ENCODE measurements at regions not wholly inside any gene's neighbourhood (a gene's known extent, or its start where the extent isn't known, plus 50 kb on each side); places are given as distances from the start of the nearest gene placed in this dataset.

- Histone ChIP-seq H3K4me2 (ENCODE audit: low read length) (no peak overlapping the region), H3K27ac (ENCODE audit: low read length) (no peak overlapping the region), H2AFZ (ENCODE audit: low read length) (no peak overlapping the region), H3K9me3 (ENCODE audit: low read length) (no peaks in the 10 kb centered on the region), H3K79me2 (ENCODE audit: low read length) (no peaks in the 10 kb centered on the region), H3K4me1 (ENCODE audit: insufficient read depth, low read length) (0 out of 2 replicates have a peak, but pooled peaks cover 3% of the 10 kb centered on the region), H3K36me3 (ENCODE audit: low read depth, low read length) (no peaks in the 10 kb centered on the region), H4K20me1 (ENCODE audit: low read length) (no peaks in the 10 kb centered on the region), H3K9ac (ENCODE audit: low read length) (no peak overlapping the region), H3F3A (ENCODE audit: low read length, unreplicated experiment) (no peaks in the 10 kb centered on the region), H3K27me3 (ENCODE audit: low read length) (no peaks in the 10 kb centered on the region), H3K4me3 (ENCODE audit: low read length) (no peak overlapping the region), H3K9me2 (replicated peaks; ENCODE audit: low read length) (no peaks in the 10 kb centered on the region)
- no TSS peak for BruUV-seq (replicated peaks)
- POLR2A ChIA-PET (ENCODE audit: unreplicated experiment) = no interaction called here
- no peak for ATAC-seq
- intact Hi-C loops (cut with micrococcal nuclease) = loop anchor here (5.0 to 10.0 kb wide), 2 partner anchors 175 to 588 kb away; no protein-coding TSS in a partner anchor
- no peak for DNase-seq
- CTCF ChIA-PET = no interaction called here
- TF ChIP-seq CTCF (conservative IDR thresholded peaks at IDR 0.05; ENCODE audit: low read depth, low read length) (no peak), EZH2phosphoT487 (IDR thresholded peaks at IDR 0.05; ENCODE audit: borderline replicate concordance, low read length) (no peak), EZH2 (IDR thresholded peaks at IDR 0.05; ENCODE audit: low read length, unreplicated experiment) (no peak)
These were observed 186.1 kb downstream of the BRINP2 start for GRCh38 chr1:177356674-177357435.

GRCh38 chr1:177355575-177355974 lies 184.8 kb downstream of the BRINP2 start:
- peak; percentile 81 for ATAC-seq
- Histone ChIP-seq H3K79me2 (ENCODE audit: low read length) (no peaks in the 10 kb centered on the region), H2AFZ (ENCODE audit: low read length) (no peak overlapping the region), H3K9me2 (replicated peaks; ENCODE audit: low read length) (no peaks in the 10 kb centered on the region), H3K27me3 (ENCODE audit: low read length) (no peaks in the 10 kb centered on the region), H3K36me3 (ENCODE audit: low read depth, low read length) (no peaks in the 10 kb centered on the region), H3F3A (ENCODE audit: low read length, unreplicated experiment) (no peaks in the 10 kb centered on the region), H3K9ac (ENCODE audit: low read length) (no peak overlapping the region), H4K20me1 (ENCODE audit: low read length) (no peaks in the 10 kb centered on the region), H3K9me3 (ENCODE audit: low read length) (no peaks in the 10 kb centered on the region), H3K4me1 (ENCODE audit: insufficient read depth, low read length) (0 out of 2 replicates have a peak, but pooled peaks cover 3% of the 10 kb centered on the region), H3K4me2 (ENCODE audit: low read length) (no peak overlapping the region), H3K4me3 (ENCODE audit: low read length) (no peak overlapping the region), H3K27ac (ENCODE audit: low read length) (no peak overlapping the region)
- TF ChIP-seq EZH2phosphoT487 (IDR thresholded peaks at IDR 0.05; ENCODE audit: borderline replicate concordance, low read length) (no peak), EZH2 (IDR thresholded peaks at IDR 0.05; ENCODE audit: low read length, unreplicated experiment) (no peak), CTCF (conservative IDR thresholded peaks at IDR 0.05; ENCODE audit: low read depth, low read length) (peak; percentile 72)
- intact Hi-C loops (cut with micrococcal nuclease) = loop anchor here (1.0 to 10.0 kb wide), 4 partner anchors 99 to 589 kb away; no protein-coding TSS in a partner anchor
- CTCF ChIA-PET = interaction anchor here (1.0 kb wide), 1 partner anchor 100 kb away, joined by 14 read pairs; no protein-coding TSS in a partner anchor
- DNase-seq = peak; percentile 60
- POLR2A ChIA-PET (ENCODE audit: unreplicated experiment) = no interaction called here
- no TSS peak for BruUV-seq (replicated peaks)

GRCh38 chr1:177354247-177354646 lies 183.5 kb downstream of the BRINP2 start:
- DNase-seq (no peak), ATAC-seq (no peak)
- no peaks in the 10 kb centered on the region for H3K9me2 ChIP-seq (replicated peaks; ENCODE audit: low read length)
- H2AFZ ChIP-seq (ENCODE audit: low read length) = no peak overlapping the region
- H3K36me3 ChIP-seq (ENCODE audit: low read depth, low read length) = no peaks in the 10 kb centered on the region
- no peaks in the 10 kb centered on the region for H4K20me1 ChIP-seq (ENCODE audit: low read length)
- no peak overlapping the region for H3K9ac ChIP-seq (ENCODE audit: low read length)
- ChIA-PET POLR2A (ENCODE audit: unreplicated experiment) (no interaction called here), CTCF (no interaction called here)
- no peaks in the 10 kb centered on the region for H3K27me3 ChIP-seq (ENCODE audit: low read length)
- TF ChIP-seq EZH2 (IDR thresholded peaks at IDR 0.05; ENCODE audit: low read length, unreplicated experiment) (no peak), EZH2phosphoT487 (IDR thresholded peaks at IDR 0.05; ENCODE audit: borderline replicate concordance, low read length) (no peak), CTCF (conservative IDR thresholded peaks at IDR 0.05; ENCODE audit: low read depth, low read length) (no peak)
- no peak overlapping the region for H3K27ac ChIP-seq (ENCODE audit: low read length)
- no peaks in the 10 kb centered on the region for H3K9me3 ChIP-seq (ENCODE audit: low read length)
- intact Hi-C loops (cut with micrococcal nuclease) = loop anchor here (10.0 kb wide), 1 partner anchor 591 kb away; no protein-coding TSS in a partner anchor
- no peaks in the 10 kb centered on the region for H3K79me2 ChIP-seq (ENCODE audit: low read length)
- no peaks in the 10 kb centered on the region for H3F3A ChIP-seq (ENCODE audit: low read length, unreplicated experiment)
- no peak overlapping the region for H3K4me2 ChIP-seq (ENCODE audit: low read length)
- H3K4me1 ChIP-seq (ENCODE audit: insufficient read depth, low read length) = 0 out of 2 replicates have a peak, but pooled peaks cover 3% of the 10 kb centered on the region
- H3K4me3 ChIP-seq (ENCODE audit: low read length) = no peak overlapping the region
- BruUV-seq (replicated peaks) = no TSS peak

Measured in PC-3 (cell line).